Trophoblast cell (in vitro differentiated cells and primary cell): ENCODE measurements at regions not wholly inside any gene's neighbourhood (a gene's known extent, or its start where the extent isn't known, plus 50 kb on each side); places are given as distances from the start of the nearest gene placed in this dataset.
A peak's percentile ranks its signal among the peaks of the same experiment; 100 is the strongest.

Source experiments
- DNase-seq, 2 donors: peaks; one replicate each; pipeline ENCODE4 v3.0.0-alpha.2; 2016
- H2AFZ ChIP-seq: 2 replicates; pipeline ENCODE4 v1.6.1; 2013; ENCODE audit warnings: low read length, moderate library complexity, mild to moderate bottlenecking; ENCODE audit not compliant: insufficient read depth, poor library complexity
- H2AK5ac ChIP-seq: 2 replicates; pipeline ENCODE4 v1.6.1; 2013; ENCODE audit warnings: mild to moderate bottlenecking, low read length
- H2BK120ac ChIP-seq: 2 replicates; pipeline ENCODE4 v1.6.1; 2013; ENCODE audit warnings: low read length, mild to moderate bottlenecking, moderate library complexity; ENCODE audit not compliant: insufficient read depth, poor library complexity
- H2BK12ac ChIP-seq: 2 replicates; pipeline ENCODE4 v1.6.1; 2013; ENCODE audit warnings: mild to moderate bottlenecking, low read length, moderate library complexity
- H2BK5ac ChIP-seq: 2 replicates; pipeline ENCODE4 v1.6.1; 2013; ENCODE audit warnings: low read length, low read depth, moderate library complexity, mild to moderate bottlenecking; ENCODE audit not compliant: poor library complexity
- H3K14ac ChIP-seq: 2 replicates; pipeline ENCODE4 v1.6.1; 2013; ENCODE audit warnings: mild to moderate bottlenecking, low read length
- H3K18ac ChIP-seq: 2 replicates; pipeline ENCODE4 v1.6.1; 2013; ENCODE audit warnings: mild to moderate bottlenecking, low read length
- H3K23ac ChIP-seq: 2 replicates; pipeline ENCODE4 v1.6.1; 2013; ENCODE audit warnings: low read length
- H3K27ac ChIP-seq: 2 replicates; pipeline ENCODE4 v1.5.1; 2013; ENCODE audit warnings: low read depth, mild to moderate bottlenecking, inconsistent platforms, low read length, moderate library complexity
- H3K27me3 ChIP-seq: 2 replicates; pipeline ENCODE4 v1.6.1; 2013; ENCODE audit warnings: inconsistent platforms, mild to moderate bottlenecking, low read length, moderate library complexity; ENCODE audit not compliant: insufficient read depth
- H3K36me3 ChIP-seq, 2 experiments: 1 replicate in 1 of 2; 2 replicates in 1 of 2; pipeline ENCODE4 v1.6.1; 2013; ENCODE audit warnings: low read length in 2 of 2, mild to moderate bottlenecking in 2 of 2, moderate library complexity in 1 of 2; ENCODE audit not compliant: insufficient read depth in 2 of 2, control insufficient read depth in 1 of 2
- H3K4ac ChIP-seq: 2 replicates; pipeline ENCODE4 v1.6.1; 2013; ENCODE audit warnings: low read depth, mild to moderate bottlenecking, low read length, moderate library complexity
- H3K4me1 ChIP-seq, 2 experiments: 1 replicate in 1 of 2; 2 replicates in 1 of 2; pipeline ENCODE4 v1.6.1; 2013; ENCODE audit warnings: low read length in 2 of 2, mild to moderate bottlenecking in 2 of 2, moderate library complexity in 1 of 2; ENCODE audit not compliant: insufficient read depth in 2 of 2, control insufficient read depth in 1 of 2
- H3K4me2 ChIP-seq: 2 replicates; pipeline ENCODE4 v1.6.1; 2013; ENCODE audit warnings: inconsistent platforms, mild to moderate bottlenecking, low read length, moderate library complexity
- H3K4me3 ChIP-seq: 2 replicates; pipeline ENCODE4 v1.5.1; 2013; ENCODE audit warnings: mild to moderate bottlenecking, low read depth, low read length, inconsistent platforms
- H3K79me1 ChIP-seq: one replicate; pipeline ENCODE4 v1.6.1; 2013; ENCODE audit warnings: low read length
- H3K79me2 ChIP-seq: 2 replicates; pipeline ENCODE4 v1.6.1; 2013; ENCODE audit warnings: low read length, mild to moderate bottlenecking; ENCODE audit not compliant: control insufficient read depth, insufficient read depth, poor library complexity
- H3K9ac ChIP-seq: 2 replicates; pipeline ENCODE4 v1.6.1; 2013; ENCODE audit warnings: mild to moderate bottlenecking, low read length
- H3K9me3 ChIP-seq: 2 replicates; pipeline ENCODE4 v1.6.1; 2013; ENCODE audit warnings: low read depth, mild to moderate bottlenecking, control low read depth, inconsistent platforms, low read length; ENCODE audit not compliant: insufficient read depth
- H4K12ac ChIP-seq: 2 replicates; pipeline ENCODE4 v1.6.1; 2013; ENCODE audit warnings: low read depth, mild to moderate bottlenecking, low read length, moderate library complexity
- H4K8ac ChIP-seq: 2 replicates; pipeline ENCODE4 v1.6.1; 2013; ENCODE audit warnings: low read depth, mild to moderate bottlenecking, low read length, moderate library complexity
- H4K91ac ChIP-seq: one replicate; pipeline ENCODE4 v1.6.1; 2013; ENCODE audit warnings: low read depth, mild to moderate bottlenecking, low read length, moderate library complexity
- WGBS: extraction: QIAGEN DNeasy Blood & Tissue Kit; methylation state at CpG from one replicate; pipeline ENCODE4 v1.1.7; 2013; ENCODE audit warnings: missing lambda C conversion rate; ENCODE audit not compliant: insufficient read length, insufficient coverage; ENCODE audit errors: extremely low coverage; 5-methylcytosine and 5-hydroxymethylcytosine counted together

- Histone ChIP-seq H2AK5ac (peak overlapping the region; percentile 5), H3K36me3 (no peaks in the 10 kb centered on the region), H3K4me1 (peaks cover 15 to 31% of the 10 kb centered on the region in 2 experiments), H3K18ac (no peak overlapping the region), H3K9ac (no peak overlapping the region), H3K79me1 (peaks cover 62% of the 10 kb centered on the region), H4K12ac (no peak overlapping the region), H3K4me2 (no peak overlapping the region), H4K8ac (peak overlapping the region; percentile 32), H3K27me3 (no peaks in the 10 kb centered on the region), H3K23ac (no peak overlapping the region), H2BK5ac (peak overlapping the region; percentile 36), H2BK12ac (peak overlapping the region; percentile 84), H2BK120ac (peak overlapping the region; percentile 8), H3K14ac (peak overlapping the region; percentile 55), H2AFZ (no peak overlapping the region), H3K9me3 (no peaks in the 10 kb centered on the region), H3K79me2 (peaks cover 9% of the 10 kb centered on the region), H4K91ac (peak overlapping the region; percentile 87), H3K27ac (no peak overlapping the region), H3K4ac (no peak overlapping the region), H3K4me3 (no peak overlapping the region)
- WGBS = no CpG with 5 or more reads among the region's 6 CpGs
- DNase-seq = peak; percentile 71 to 88
These were observed 117.5 kb downstream of the NOG start for GRCh38 chr17:56710986-56711385.

GRCh38 chr17:56715613-56716357, 117.9 kb downstream of the C17orf67 start:
- DNase-seq = peak; percentile 89 to 98

GRCh38 chr17:56717471-56717870, 116.2 kb downstream of the C17orf67 start:
- Histone ChIP-seq H3K27ac (no peak overlapping the region), H2AFZ (no peak overlapping the region), H3K79me1 (peaks cover 29% of the 10 kb centered on the region), H4K12ac (no peak overlapping the region), H3K23ac (no peak overlapping the region), H2AK5ac (peak overlapping the region; percentile 1), H3K9ac (no peak overlapping the region), H3K4me2 (no peak overlapping the region), H3K27me3 (no peaks in the 10 kb centered on the region), H3K4ac (peak overlapping the region; percentile 2), H4K8ac (no peak overlapping the region), H2BK120ac (peak overlapping the region; percentile 28), H4K91ac (peak overlapping the region; percentile 87), H3K79me2 (no peaks in the 10 kb centered on the region), H2BK5ac (peak overlapping the region; percentile 3), H3K18ac (peak overlapping the region; percentile 42), H2BK12ac (peak overlapping the region; percentile 45), H3K14ac (peak overlapping the region; percentile 7), H3K9me3 (no peaks in the 10 kb centered on the region), H3K4me3 (no peak overlapping the region), H3K36me3 (no peaks in the 10 kb centered on the region), H3K4me1 (peaks cover 0 to 12% of the 10 kb centered on the region in 2 experiments)
- WGBS = no CpG with 5 or more reads among the region's 4 CpGs
- DNase-seq = no peak

More at GRCh38 chr17:56715613-56716357, 117.9 kb downstream of the C17orf67 start:
- WGBS = no CpG with 5 or more reads among the region's 8 CpGs
- Histone ChIP-seq H4K12ac (no peak overlapping the region), H3K4ac (peak overlapping the region; percentile 66), H3K18ac (no peak overlapping the region), H2BK12ac (peak overlapping the region; percentile 90), H3K36me3 (no peaks in the 10 kb centered on the region), H3K9ac (no peak overlapping the region), H3K27me3 (no peaks in the 10 kb centered on the region), H3K9me3 (no peaks in the 10 kb centered on the region), H4K91ac (peak overlapping the region; percentile 91), H2BK120ac (peak overlapping the region; percentile 93), H3K23ac (no peak overlapping the region), H2AFZ (no peak overlapping the region), H3K4me1 (peaks cover 3 to 17% of the 10 kb centered on the region in 2 experiments), H2AK5ac (no peak overlapping the region), H3K79me2 (no peaks in the 10 kb centered on the region), H3K4me3 (no peak overlapping the region), H3K27ac (peak overlapping the region; percentile 75), H3K79me1 (peaks cover 41% of the 10 kb centered on the region), H3K14ac (peak overlapping the region; percentile 72), H2BK5ac (peak overlapping the region; percentile 90), H3K4me2 (no peak overlapping the region), H4K8ac (no peak overlapping the region)

- Histone ChIP-seq H3K9me3 (no peaks in the 10 kb centered on the region), H3K27me3 (no peaks in the 10 kb centered on the region)
- WGBS = no CpG with 5 or more reads among the region's 4 CpGs
These were observed 115.2 kb downstream of the C17orf67 start for GRCh38 chr17:56718515-56718914.

More at GRCh38 chr17:56718515-56718914, 115.2 kb downstream of the C17orf67 start:
- no peak overlapping the region for H4K12ac ChIP-seq
- H3K4me3 ChIP-seq = no peak overlapping the region
- peaks cover 0 to 12% of the 10 kb centered on the region in 2 experiments for H3K4me1 ChIP-seq
- H2BK120ac ChIP-seq = no peak overlapping the region
- no peak for DNase-seq
- H3K36me3 ChIP-seq = no peaks in the 10 kb centered on the region
- no peak overlapping the region for H3K14ac ChIP-seq
- no peaks in the 10 kb centered on the region for H3K79me2 ChIP-seq
- H4K8ac ChIP-seq = no peak overlapping the region
- no peak overlapping the region for H2BK5ac ChIP-seq
- H4K91ac ChIP-seq = no peak overlapping the region
- no peak overlapping the region for H3K4me2 ChIP-seq
- H2AK5ac ChIP-seq = no peak overlapping the region
- H3K27ac ChIP-seq = no peak overlapping the region
- no peak overlapping the region for H3K4ac ChIP-seq
- H2AFZ ChIP-seq = no peak overlapping the region
- peaks cover 26% of the 10 kb centered on the region for H3K79me1 ChIP-seq
- H3K18ac ChIP-seq = no peak overlapping the region
- no peak overlapping the region for H3K23ac ChIP-seq
- no peak overlapping the region for H2BK12ac ChIP-seq
- H3K9ac ChIP-seq = no peak overlapping the region
